Vagina (tissue), 2 donors: ENCODE measurements at regions not wholly inside any gene's neighbourhood (a gene's known extent, or its start where the extent isn't known, plus 50 kb on each side); places are given as distances from the start of the nearest gene placed in this dataset.

Experiments used
- CTCF ChIP-seq, 3 experiments: fragments of 450-650 bp in 2 of 3; fragments of 200-600 bp in 1 of 3; sonication (generic) in 1 of 3; IDR thresholded peaks; one replicate each; pipeline ENCODE4 v1.5.1; 2017 to 2019; ENCODE audit warnings: antibody characterized with exemption in 3 of 3, mild to moderate bottlenecking in 2 of 3, moderate library complexity in 2 of 3
- POLR2A ChIP-seq, 2 donors: fragments of 450-650 bp; IDR thresholded peaks; one replicate each; pipeline ENCODE4 v1.6.1; 2017; ENCODE audit warnings: antibody characterized with exemption in 2 of 2, mild to moderate bottlenecking in 2 of 2, moderate library complexity in 2 of 2
- POLR2AphosphoS5 ChIP-seq, 2 donors: sonication (generic); formaldehyde crosslinking; IDR thresholded peaks; one replicate each; pipeline ENCODE4 v1.9.0; 2017; ENCODE audit warnings: antibody characterized with exemption in 2 of 2, mild to moderate bottlenecking in 2 of 2, low read depth in 1 of 2; ENCODE audit not compliant: insufficient read depth in 1 of 2

GRCh38 chr1:166766942-166767341 lies 72.3 kb upstream of the POGK start:
- TF ChIP-seq CTCF (IDR thresholded peaks at IDR 0.05) (no peak), POLR2AphosphoS5 (IDR thresholded peaks at IDR 0.05; ENCODE audit: insufficient read depth in 1 of 2, low read depth in 1 of 2) (no peak), POLR2A (IDR thresholded peaks at IDR 0.05) (no peak)
